Stimulated activated CD8-positive, alpha-beta memory T cell treated with anti-CD3 and anti-CD28 coated beads, Interleukin-2, amount 100 ng/mL, for 1 hour (primary cell): ENCODE measurements at regions not wholly inside any gene's neighbourhood (a gene's known extent, or its start where the extent isn't known, plus 50 kb on each side); places are given as distances from the start of the nearest gene placed in this dataset.
"Not testable (repeated sequence)": the region's sequence is repeated elsewhere in the genome, so short reads cannot be mapped to it uniquely, and the experiment has no call there.

Source experiments
- DNase-seq, 2 donors: peaks; one replicate each; pipeline ENCODE4 v3.0.0-alpha.2; 2020; ENCODE audit warnings: low read depth in 2 of 2

GRCh38 chr5:164498438-164498837, 993.0 kb downstream of the MAT2B start:
- DNase-seq = no peak

GRCh38 chr5:164500856-164501255, 995.4 kb downstream of the MAT2B start:
- DNase-seq = no peak

- DNase-seq = no peak
Measured at GRCh38 chr5:164501344-164501743, 995.9 kb downstream of the MAT2B start.

GRCh38 chr5:164504141-164504772, 998.8 kb downstream of the MAT2B start:
- DNase-seq = no peak

GRCh38 chr5:164505791-164506190, 1000.4 kb downstream of the MAT2B start:
- DNase-seq = no peak

GRCh38 chr5:164518067-164518740, 1012.8 kb downstream of the MAT2B start:
- DNase-seq = no peak

GRCh38 chr5:164518741-164519080, 1013.3 kb downstream of the MAT2B start:
- no peak for DNase-seq

- no peak for DNase-seq
Measured at GRCh38 chr5:164532235-164532900, 1026.9 kb downstream of the MAT2B start.

GRCh38 chr5:164533426-164533825, 1028.0 kb downstream of the MAT2B start:
- DNase-seq = not testable (repeated sequence)

GRCh38 chr5:164540174-164540573, 1034.8 kb downstream of the MAT2B start:
- DNase-seq = no peak

- no peak for DNase-seq
Measured at GRCh38 chr5:164545507-164545906, 1040.1 kb downstream of the MAT2B start.

GRCh38 chr5:164553851-164554250, 1048.4 kb downstream of the MAT2B start:
- no peak for DNase-seq

GRCh38 chr5:164555809-164556208, 1050.4 kb downstream of the MAT2B start:
- no peak for DNase-seq

- DNase-seq = no peak
Measured at GRCh38 chr5:164560216-164560615, 1054.8 kb downstream of the MAT2B start.

GRCh38 chr5:164561933-164562872, 1056.8 kb downstream of the MAT2B start:
- no peak for DNase-seq

GRCh38 chr5:164563370-164563769, 1058.0 kb downstream of the MAT2B start:
- no peak for DNase-seq

GRCh38 chr5:164573397-164573796, 1068.0 kb downstream of the MAT2B start:
- no peak for DNase-seq

GRCh38 chr5:164577201-164577600, 1071.8 kb downstream of the MAT2B start:
- no peak for DNase-seq

- DNase-seq = no peak
Measured at GRCh38 chr5:164577742-164578141, 1072.3 kb downstream of the MAT2B start.

- DNase-seq = no peak
Measured at GRCh38 chr5:164578401-164578800, 1073.0 kb downstream of the MAT2B start.

- DNase-seq = no peak
Measured at GRCh38 chr5:164578911-164579310, 1073.5 kb downstream of the MAT2B start.

- DNase-seq = no peak
Measured at GRCh38 chr5:164580155-164580554, 1074.7 kb downstream of the MAT2B start.
